AG04449 (cell line): ENCODE measurements at regions not wholly inside any gene's neighbourhood (a gene's known extent, or its start where the extent isn't known, plus 50 kb on each side); places are given as distances from the start of the nearest gene placed in this dataset.
"Not testable (repeated sequence)": the region's sequence is repeated elsewhere in the genome, so short reads cannot be mapped to it uniquely, and the experiment has no call there.

Experiments
- CTCF ChIA-PET: fragments of 350-600 bp; formaldehyde crosslinking; extraction: SDS; loops from one replicate; lab custom pipeline; 2021; ENCODE audit warnings: antibody characterized with exemption; lab: Yijun Ruan, JAX
- POLR2A ChIA-PET: fragments of 400-600, 350-600 bp; formaldehyde crosslinking; extraction: SDS; loops from one replicate; lab custom pipeline; 2020; ENCODE audit warnings: antibody characterized with exemption, inconsistent platforms; lab: Yijun Ruan, JAX
- DNase-seq: peaks from one replicate; pipeline ENCODE4 v3.0.0-alpha.2; 2010; ENCODE audit warnings: low read depth, low spot score
- H3K4me3 ChIP-seq: 2 replicates; pipeline ENCODE4 v1.5.1; 2011; ENCODE audit warnings: low read depth, mild to moderate bottlenecking, control low read depth, low read length
- CTCF ChIP-seq: IDR thresholded peaks from one replicate; pipeline ENCODE4 v1.5.1; 2011; ENCODE audit warnings: mild to moderate bottlenecking, moderate library complexity, low read length, control low read depth, inconsistent platforms; ENCODE audit not compliant: insufficient read depth; ENCODE audit errors: missing control alignments

DNA sequence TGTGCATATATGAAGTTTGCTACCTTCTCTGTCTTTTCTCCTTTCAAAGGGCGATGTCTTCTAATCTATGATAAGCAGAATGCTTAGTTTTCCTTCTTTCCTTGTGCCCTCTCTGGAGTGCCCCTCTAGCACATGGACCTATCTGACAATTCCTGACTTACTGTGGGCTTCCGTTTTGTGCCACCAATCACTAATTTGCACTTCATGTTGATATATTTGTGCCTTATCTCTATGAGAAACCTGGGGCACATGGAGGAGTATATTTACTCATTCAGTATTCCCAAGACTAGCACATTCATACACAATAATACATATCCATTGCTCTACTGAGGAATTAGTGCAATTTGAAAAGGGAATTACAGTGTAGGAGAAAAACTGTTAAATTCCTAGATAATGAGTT is 197.7 kb downstream of the CTH start:
- POLR2A ChIA-PET, result no interaction called here
- DNase-seq, result no peak
- CTCF ChIA-PET, result no interaction called here

DNA sequence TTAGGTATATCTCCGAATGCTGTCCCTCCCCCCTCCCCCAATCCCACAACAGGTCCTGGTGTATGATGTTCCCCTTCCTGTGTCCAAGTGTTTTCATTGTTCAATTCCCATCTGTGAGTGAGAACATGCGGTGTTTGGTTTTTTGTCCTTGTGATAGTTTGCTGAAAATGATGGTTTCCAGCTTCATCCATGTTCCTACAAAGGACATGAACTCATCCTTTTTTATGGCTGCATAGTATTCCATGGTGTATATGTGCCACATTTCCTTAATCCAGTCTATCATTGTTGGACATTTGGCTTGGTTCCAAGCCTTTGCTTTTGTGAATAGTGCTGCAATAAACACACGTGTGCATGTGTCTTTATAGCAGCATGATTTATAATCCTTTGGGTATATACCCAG is 199.1 kb downstream of the CTH start:
- CTCF ChIA-PET, H3K4me3 ChIP-seq, DNase-seq, POLR2A ChIA-PET: not testable (repeated sequence)

More for the DNA sequence above, 197.7 kb downstream of the CTH start:
- no peak for TF ChIP-seq CTCF
- H3K4me3 ChIP-seq, result no peak overlapping the region

GRCh38 chr1:70616946-70617345 is 205.9 kb downstream of the CTH start:
- ChIA-PET POLR2A (no interaction called here), CTCF (no interaction called here)
- no peak overlapping the region for H3K4me3 ChIP-seq
- no peak for DNase-seq
- no peak for TF ChIP-seq CTCF

- no peak for TF ChIP-seq CTCF
- H3K4me3 ChIP-seq, result no peak overlapping the region
- ChIA-PET POLR2A (no interaction called here), CTCF (no interaction called here)
- no peak for DNase-seq
These were observed 206.7 kb downstream of the CTH start for GRCh38 chr1:70617728-70618127.

- no peak for DNase-seq
- H3K4me3 ChIP-seq, result no peak overlapping the region
- ChIA-PET CTCF (no interaction called here), POLR2A (no interaction called here)
- TF ChIP-seq CTCF, result no peak
These were observed 216.8 kb downstream of the CTH start for GRCh38 chr1:70627910-70628309.

- ChIA-PET CTCF (no interaction called here), POLR2A (no interaction called here)
- DNase-seq, result no peak
- no peak for TF ChIP-seq CTCF
- no peak overlapping the region for H3K4me3 ChIP-seq
These were observed 217.9 kb downstream of the CTH start for GRCh38 chr1:70628973-70629372.

DNA sequence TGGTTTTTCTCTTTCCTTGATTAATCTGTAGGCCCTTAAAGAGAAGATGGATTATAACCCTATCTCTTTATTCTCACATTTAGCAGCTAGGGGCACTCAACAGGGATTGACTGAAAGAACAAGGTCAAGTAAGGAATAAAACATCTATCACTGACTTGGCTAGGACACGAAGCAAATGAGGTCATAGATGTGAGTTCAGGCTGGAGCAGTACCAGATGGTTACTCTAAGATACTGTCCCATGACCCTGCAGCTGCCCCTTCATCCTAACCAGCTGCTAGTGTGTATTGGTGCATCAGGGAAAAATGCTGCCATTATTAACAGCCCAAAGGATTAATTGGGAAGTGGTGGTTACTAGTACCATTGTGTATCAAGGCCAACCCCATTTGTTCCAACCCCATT is 221.9 kb downstream of the CTH start:
- CTCF ChIA-PET, result no interaction called here
- no peak for TF ChIP-seq CTCF
- POLR2A ChIA-PET, result no interaction called here
- H3K4me3 ChIP-seq, result no peak overlapping the region
- DNase-seq, result no peak
